ENCODE measurements at regions not wholly inside any gene's neighbourhood (a gene's known extent, or its start where the extent isn't known, plus 50 kb on each side); places are given as distances from the start of the nearest gene placed in this dataset.
"Not testable (repeated sequence)": the region's sequence is repeated elsewhere in the genome, so short reads cannot be mapped to it uniquely, and the experiment has no call there.

DNA sequence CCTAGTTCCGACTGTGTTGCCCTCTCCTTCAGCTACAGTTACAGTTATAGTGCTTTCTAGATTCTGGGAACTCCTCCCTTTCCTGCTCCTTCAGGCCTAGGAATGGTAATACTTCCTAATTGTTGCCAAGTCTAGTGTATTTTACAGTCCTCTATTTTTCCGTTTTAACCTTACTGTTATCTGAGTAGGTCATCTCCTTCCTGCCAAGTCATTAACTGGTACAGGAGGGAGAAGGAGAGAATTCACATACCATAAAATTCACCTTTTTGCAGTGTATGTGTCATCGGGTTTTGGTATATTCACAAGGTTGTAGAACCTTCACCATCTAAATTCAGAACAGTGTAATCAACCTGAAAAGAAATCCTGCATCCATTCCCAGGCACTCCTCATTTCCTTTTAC is 335.4 kb upstream of the MEF2C start:
- DNase-seq (ENCODE audit: low spot score), result no peak

DNA sequence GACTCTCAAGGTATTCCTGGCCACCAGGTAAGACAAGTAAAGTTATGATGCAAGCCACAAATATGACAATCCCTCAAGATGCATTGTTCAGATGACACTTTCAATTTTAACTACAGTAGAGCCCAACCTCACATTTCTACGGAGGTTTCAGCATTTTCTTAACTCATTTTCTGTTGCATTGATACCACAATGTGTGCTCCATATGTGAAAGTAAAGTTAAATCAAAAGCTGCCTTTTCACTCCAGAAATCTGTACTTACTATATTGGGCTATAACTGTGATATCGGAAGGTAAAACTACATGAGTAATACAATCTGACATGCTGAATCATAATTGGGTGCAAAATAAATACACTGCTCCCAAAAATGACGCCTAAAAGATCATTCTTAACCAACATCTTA is 333.6 kb upstream of the MEF2C start:
- no peak for DNase-seq (ENCODE audit: low spot score)

DNA sequence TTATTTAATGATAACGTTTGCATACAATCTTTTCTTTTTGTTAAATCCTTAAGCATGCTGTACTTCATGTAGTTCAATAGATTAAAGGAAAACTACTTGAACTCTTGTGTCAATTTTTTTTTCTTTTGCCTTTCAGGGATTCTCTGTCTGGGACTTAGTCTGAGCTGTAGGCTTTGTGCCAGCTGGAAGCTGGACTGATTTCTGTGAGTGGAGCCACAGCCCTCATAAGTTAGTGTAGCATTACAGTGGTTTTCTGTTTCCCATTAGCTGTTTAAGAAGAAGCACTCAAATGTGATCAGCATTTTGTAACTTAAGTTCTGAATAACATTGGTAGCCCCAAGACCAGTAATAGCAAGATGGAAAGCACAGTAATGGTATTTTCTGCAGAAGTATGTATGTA is 330.6 kb upstream of the MEF2C start:
- DNase-seq (ENCODE audit: low spot score), result peak; percentile 31

DNA sequence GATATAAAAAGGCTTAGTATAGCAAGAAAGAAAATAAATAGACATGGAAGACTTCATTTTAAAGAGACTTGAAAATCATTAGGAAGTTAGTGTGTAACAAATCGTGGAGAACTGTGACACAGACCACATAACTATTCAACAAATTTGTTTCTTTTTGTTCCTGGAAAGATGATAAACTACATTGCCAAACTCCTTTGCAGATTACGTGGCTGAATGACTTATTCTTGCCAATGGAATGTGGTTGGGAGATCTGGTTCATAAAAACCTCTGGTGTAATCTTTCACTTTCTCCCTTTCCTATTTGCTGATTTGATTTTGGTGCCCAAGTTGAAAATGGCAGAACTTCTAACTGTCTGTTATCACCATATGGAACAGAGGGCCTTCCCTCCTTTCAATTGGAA is 328.9 kb upstream of the MEF2C start:
- DNase-seq (ENCODE audit: low spot score), result no peak

DNA sequence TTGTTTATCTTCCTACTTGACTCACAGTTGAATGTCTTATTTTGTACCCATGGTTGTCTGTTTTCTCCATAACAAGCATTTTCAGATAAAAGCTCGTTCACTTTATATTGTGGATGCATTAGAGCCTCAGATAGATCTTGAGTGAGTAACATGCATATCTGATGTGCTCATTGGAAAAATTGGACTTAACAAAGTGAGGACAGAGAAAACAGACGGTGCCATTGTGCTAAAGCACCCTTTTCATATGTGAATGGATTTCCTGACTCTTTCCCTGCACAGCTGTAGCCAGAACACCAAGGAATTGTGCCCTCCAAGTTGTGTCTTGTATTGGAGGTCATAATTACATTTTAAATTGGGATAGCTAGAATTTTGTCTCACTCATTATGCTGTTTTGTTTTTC is 325.8 kb upstream of the MEF2C start:
- no peak for DNase-seq (ENCODE audit: low spot score)

DNA sequence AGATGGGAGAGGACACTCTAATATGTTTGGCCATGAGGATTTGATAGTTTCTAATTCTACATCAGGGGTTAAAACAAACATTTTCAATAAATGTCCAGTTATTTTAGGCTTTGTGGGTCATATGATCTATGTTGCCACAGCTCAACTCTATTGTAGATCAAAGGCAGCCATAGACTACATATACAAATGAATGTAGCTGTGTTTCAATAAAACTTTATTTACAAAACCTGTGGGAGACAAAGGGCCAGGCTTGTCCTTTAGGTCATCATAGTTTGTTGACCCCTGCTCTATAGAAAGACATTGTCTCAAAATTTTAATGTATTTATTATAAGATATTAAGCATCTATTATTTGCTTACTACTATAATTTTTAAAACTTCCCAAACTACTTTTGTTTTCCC is 325.4 kb upstream of the MEF2C start:
- DNase-seq (ENCODE audit: low spot score), result no peak

DNA sequence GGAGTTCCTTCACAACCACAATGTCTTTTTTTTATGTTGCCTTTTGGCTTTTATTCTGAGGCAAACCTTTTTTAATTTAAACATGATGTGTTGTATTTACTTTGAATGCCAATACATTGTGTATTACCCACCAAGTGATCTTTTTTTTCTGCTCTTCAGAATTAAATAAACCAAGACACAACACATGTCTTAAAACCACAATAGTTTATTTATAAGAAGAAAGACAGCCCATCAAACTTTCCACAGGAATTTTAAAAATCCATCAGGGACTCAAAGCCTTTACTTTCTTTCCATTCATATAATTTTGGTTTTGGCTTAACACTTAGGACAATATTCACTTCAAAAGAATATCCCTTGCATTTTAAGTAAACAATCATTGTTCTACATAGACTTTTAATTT is 321.8 kb upstream of the MEF2C start:
- no peak for DNase-seq (ENCODE audit: low spot score)

DNA sequence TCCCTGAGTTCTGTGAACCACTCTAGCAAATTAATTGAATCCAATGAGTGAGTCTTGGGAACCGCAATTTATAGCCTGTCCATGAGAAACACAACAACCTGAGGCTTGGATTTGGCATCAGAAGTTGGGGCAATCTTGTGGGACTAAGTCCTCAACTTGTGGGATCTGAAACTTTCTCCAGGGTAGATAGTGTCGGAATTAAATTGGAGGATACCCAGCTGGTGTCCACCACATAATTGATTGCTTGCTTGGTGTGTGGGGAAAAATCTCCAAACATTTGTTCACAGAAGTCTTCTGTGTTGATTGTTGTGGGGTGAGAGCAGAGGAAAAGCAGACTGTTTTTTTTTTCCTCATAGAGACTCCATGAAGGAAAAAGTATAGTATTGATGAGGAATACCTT is 320.6 kb upstream of the MEF2C start:
- DNase-seq (ENCODE audit: low spot score), result no peak

DNA sequence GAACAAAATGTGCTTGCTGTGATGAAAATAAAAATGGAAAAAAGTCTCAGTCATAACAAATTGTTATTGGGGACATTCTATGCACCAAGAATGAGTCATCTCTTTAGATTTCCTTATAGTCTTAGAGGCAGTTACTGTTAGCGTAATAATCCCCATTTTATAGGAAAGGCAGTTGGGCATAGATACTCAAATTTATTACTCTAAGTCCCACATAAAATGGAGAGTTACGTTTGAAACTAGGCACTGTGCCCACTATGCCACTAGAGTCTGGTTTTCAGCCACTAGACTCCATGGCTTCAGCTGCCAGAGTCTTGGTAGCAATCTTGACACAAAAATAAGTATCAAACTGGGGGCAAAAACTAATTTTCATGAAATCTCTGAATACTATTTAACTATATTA is 317.9 kb upstream of the MEF2C start:
- no peak for DNase-seq (ENCODE audit: low spot score)

DNA sequence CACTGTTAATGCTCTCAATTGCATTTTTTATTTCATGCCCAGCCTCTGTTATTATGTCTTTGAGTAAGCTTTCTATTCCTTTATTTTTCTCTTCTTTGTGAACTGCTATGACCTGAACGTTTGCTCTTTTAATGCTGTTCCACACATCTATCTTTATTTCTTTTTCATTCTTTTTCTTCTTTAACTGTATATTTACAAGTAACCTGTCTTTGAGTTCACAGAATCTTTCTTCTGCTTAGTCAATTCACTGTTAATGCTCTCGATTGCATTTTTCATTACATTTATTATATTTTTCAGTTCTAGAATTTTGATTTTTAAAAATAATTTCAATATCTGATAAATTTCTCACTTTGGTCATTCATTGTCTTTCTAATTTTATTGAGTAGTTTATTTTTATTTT is 316.3 kb upstream of the MEF2C start:
- DNase-seq (ENCODE audit: low spot score), result no peak

DNA sequence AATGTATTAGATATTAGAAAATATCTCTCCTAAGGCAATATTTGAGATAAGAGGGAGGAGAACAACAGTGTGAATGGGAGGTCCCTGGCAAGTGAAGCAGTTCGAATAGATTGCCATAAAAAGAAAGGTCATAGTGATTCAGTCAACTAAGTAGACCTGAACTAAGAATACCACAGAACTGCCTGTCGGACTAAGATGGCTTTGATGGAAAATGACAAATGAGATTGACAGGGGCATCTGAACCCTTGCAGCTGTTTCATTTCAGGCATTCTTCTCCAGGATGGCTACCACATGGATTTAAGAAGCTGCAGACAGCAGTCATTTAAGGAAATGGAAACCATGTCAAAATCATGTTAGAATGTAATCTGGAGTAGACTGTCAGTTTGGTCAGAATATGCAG is 308.4 kb upstream of the MEF2C start:
- DNase-seq (ENCODE audit: low spot score), result no peak

DNA sequence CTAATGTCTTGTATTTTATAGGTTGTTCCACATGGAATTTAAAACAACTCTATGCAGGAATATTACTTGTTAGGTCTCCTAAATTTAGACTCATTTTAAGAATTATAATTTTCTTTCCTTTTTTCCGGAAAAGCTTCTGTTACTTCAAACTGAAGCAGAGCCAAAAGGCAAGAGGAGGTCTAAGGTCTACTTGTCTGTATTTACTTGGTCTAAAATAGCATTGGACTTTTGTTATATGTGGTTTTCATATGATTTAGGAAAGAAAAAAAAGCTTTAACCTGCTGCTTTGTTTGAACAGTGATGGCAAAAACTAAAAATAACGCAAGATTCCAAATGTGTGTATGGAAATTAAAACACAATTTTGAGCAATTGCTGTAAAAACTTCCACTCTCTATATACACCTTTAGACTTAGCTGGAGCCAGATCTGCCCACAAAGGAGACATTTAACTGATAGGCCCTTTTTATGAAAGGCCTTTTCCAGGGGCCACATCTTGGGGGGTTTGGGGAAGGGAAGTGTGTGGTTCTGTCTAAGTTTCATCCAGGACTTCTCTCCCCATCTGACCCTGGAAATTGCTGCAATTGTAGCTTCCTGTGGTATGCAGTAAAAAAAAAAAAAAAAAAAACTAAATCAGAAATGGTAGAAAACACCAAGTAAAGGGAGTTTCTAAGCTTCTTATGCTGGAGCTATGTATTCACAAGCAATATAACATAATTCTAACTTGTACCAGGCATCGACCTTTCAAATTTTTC is 307.7 kb upstream of the MEF2C start:
- no peak for DNase-seq (ENCODE audit: low spot score)

DNA sequence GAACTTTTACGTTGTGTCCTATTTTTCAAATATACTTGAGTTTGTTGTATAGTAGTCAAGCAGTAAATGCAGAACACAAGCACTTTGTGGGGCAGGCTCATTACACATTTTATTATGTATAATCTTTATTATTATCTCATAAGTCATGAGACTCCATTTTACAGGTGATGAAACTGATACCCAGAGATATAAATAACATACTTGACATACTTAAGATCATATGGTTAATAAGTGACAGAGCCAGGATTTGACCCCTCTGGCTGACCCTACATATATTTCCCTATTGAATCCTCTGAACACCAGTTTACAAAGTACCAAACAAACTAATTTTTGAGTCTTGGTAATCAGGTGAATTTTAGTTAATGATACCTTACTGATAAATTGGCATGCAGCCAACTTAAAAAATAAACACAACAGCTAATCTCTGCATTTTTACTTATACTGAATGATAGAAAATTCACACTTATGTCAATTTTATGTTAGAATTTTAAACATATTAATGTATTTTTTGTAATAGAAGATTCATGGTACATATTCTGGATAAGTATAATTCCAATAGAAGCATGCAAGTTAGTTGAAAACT is 305.0 kb upstream of the MEF2C start:
- no peak for DNase-seq (ENCODE audit: low spot score)

DNA sequence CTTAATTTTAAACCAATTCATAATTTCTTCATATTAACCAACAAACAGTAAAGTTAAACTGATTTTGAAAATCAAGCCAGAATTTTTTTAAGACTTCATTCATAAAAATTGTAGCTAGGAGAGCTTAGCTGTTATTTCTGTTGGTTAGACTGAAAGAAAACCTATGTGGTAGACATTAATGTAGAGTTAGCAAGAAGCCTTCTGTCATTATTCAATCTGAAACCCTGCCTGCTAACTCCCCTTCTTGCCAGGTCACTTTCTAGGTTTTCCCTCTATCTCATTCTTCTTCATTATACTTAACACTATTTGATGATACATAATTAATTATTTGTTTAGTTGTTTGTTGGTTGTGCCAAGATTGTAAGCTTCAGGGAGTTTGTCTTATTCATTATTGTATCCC is 304.3 kb upstream of the MEF2C start:
- DNase-seq (ENCODE audit: low spot score), result no peak

DNA sequence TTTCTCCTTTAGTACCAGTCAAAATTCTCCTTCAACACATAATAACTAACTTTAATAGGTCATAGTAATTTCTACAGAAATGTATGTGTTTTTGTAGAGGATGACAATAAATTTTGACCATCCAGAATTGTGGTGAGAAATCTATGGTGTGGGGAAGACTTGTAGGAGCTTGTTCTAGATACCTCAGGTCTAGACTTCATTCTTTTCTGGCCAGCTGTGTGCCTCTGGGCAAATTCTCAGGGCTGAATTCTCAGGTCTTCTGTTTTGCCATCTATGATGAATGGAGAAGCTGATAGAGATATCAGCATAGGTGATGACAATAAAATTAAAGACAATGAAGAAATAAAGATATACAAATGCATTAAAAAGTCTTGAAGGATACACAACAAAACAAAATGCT is 298.6 kb upstream of the MEF2C start:
- DNase-seq (ENCODE audit: low spot score), result no peak

DNA sequence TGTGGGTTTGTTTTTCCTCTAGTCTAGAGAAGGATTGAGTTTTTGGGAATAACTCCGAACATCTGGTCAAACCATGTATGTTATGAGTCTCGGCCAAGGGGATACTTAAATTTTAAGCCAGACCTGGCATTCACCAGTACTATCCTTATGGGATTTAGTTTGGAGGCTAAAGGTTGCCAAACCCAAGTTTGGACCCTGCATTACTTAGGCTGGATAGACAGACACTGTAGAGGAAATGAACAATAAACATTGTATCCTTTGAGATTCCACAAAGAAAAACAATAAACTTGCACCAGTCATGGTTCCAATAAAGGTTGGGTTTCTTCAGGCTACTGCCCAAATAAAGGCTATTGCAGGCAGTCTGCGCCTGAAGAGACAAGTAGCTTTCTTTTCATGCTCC is 296.7 kb upstream of the MEF2C start:
- no peak for DNase-seq (ENCODE audit: low spot score)

DNA sequence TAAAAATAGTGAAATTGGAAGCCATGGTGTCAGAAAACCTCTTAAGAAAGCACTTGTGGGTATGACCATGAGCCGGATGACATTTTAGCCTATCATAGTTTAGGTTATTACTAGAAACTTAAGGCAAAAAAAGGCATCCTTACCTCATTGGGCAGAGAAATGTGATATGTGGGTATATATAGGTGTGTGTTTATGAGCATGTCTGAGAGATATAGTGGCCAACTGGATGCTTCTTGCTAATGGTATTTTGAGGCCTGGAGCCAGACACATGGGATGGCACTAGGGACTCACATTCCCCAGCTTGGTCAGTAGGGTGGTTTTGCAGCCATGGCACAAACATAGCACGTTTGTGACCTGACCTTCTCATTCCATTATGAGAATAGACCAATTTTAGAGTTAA is 295.6 kb upstream of the MEF2C start:
- no peak for DNase-seq (ENCODE audit: low spot score)

DNA sequence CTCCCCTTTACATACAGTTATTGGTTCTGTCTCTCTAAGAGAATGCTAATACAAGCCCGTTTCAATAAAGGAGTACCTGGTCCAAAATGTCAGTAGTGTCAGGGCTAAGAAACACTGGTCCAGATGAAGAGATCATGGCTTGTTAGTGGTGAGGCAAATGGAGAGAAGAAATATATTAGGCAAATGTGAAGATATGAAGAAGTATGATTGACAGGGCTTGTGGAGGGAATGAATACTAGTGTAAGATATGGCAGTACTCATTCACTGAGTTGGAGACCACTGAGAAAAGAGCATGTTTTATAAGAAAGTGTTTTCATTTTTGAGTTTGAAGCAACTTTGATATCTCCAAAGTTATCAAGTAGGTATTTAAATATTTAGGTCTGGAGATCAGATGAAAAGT is 290.5 kb upstream of the MEF2C start:
- no peak for DNase-seq (ENCODE audit: low spot score)

DNA sequence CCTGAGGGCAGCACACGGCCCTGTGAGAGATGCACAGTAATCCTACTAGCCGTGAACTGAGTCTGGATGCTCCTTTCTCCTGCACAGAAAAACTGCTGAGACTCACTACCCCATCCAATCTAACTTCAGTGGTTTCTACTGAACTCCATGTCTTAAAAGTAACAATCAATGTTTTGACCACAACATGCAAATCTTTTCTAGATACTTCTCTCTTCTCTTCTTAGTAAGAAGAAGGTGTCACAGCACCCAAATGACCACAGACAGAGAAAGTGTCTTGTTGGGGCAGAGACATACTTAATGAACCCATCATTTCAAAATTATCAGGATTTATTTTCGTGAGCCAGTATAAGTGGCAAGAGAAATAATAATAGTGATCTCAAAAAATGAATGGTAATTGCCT is 285.8 kb upstream of the MEF2C start:
- no peak for DNase-seq (ENCODE audit: low spot score)

DNA sequence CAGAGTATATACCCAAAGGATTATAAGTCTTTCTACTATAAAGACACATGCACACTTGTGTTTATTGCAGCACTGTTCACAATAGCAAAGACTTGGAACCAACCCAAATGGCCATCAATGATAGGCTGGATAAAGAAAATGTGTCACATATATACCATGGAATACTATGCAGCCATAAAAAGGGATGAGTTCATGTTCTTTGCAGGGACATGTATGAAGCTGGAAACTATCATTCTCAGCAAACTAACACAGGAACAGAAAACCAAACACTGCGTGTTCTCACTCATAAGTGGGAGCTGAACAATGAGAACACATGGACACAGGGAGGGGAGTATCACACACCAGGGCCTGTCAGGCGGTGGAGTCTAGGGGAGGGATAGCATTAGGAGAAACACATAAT is 281.7 kb upstream of the MEF2C start:
- DNase-seq (ENCODE audit: low spot score), result not testable (repeated sequence)

DNA sequence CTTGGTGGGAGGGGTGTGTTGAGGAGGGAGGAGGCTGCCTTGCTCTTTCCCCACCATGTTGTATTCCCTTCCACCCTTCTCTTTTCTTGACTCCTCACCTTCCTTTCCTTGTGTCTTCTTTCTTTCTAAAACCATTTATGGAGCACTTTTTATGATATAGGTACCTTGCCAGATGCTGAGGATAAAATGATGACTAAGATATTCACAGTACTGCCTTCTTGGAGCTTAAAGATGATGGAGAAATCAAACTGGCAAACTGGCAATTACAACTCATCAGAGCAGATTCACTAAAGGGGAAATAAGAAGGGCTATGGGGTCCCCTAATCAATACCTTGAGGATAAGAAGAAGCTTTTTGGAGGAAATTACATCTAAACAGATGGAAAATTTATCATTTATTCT is 273.2 kb upstream of the MEF2C start:
- no peak for DNase-seq (ENCODE audit: low spot score)

DNA sequence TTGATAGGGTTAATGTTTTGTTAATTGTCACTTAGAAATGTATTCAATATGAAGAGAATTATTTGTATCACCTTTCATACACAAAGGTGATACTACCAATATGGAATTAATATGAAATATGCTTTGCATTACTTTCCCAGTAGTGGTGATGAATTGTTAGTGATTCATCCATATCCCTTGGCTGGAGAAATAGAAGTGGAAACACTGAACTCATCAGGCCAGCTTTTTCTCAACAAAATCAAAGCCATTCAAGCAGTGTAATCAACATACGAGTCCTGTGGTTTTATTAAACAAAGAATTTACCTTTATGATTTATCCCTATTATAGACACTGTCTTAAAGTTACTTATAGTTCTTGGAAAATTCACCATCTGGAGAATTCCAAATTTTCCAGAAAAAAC is 264.0 kb upstream of the MEF2C start:
- no peak for DNase-seq (ENCODE audit: low spot score)

DNA sequence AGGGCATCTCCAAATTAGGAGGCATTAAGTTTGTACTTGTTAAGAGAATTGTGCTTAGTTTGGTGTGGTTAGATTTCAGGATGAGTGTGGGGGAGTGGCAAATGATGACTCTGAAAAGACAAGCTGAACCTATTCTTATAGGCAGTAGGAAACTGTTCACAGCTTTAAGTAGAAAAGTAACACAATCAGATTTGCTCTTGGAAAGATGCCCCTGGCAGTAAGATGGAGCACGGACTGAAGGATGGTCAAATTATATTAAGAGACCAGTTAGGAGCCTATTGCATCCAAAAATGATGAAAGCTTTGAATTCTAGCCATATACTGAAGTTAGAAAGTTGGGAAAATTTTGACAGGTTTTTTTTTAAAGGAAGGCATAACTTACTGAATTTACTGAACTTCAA is 254.2 kb upstream of the MEF2C start:
- no peak for DNase-seq (ENCODE audit: low spot score)

DNA sequence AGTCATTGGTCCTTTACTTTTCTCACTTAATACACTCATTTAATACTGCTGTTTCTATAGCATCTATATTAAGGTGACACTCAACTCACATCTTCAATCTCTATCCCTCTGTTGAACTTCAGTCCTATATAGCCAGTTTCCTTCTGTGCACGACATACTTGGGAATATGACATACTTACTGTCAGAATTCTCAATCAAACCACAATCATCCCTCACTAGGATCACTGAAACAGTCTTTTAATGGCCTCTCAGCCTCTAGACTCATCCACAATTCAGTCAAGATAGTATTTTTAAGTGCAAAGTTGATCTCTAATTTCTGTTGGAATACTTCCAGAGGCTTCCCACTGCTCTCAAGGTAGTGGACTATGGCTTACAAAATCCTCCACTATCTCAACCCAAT is 251.0 kb upstream of the MEF2C start:
- DNase-seq (ENCODE audit: low spot score), result no peak
